H1 (cell line): ENCODE measurements at regions not wholly inside any gene's neighbourhood (a gene's known extent, or its start where the extent isn't known, plus 50 kb on each side); places are given as distances from the start of the nearest gene placed in this dataset.

Experiments
- CTCF ChIA-PET: fragments of 300-600 bp; sonication (Branson Sonifier 250); formaldehyde crosslinking; loops from one replicate; lab custom pipeline; 2021; ENCODE audit not compliant: partially characterized antibody; lab: Charles Lee
- POLR2A ChIA-PET: fragments of 300-600 bp; sonication (Branson Sonifier 250); formaldehyde crosslinking; loops from one replicate; lab custom pipeline; 2021; ENCODE audit warnings: inconsistent platforms; ENCODE audit not compliant: partially characterized antibody; lab: Charles Lee
- DNase-seq, 2 experiments: peaks; one replicate each; pipeline versions ENCODE4 v3.0.0 to v3.0.0-alpha.2; 2010 to 2022; ENCODE audit warnings: low spot score in 2 of 2, low read depth in 1 of 2, mixed read lengths in 1 of 2
- FAIRE-seq: peaks from 2 replicates; lab custom pipeline; 2011; peaks lifted over from hg19 to GRCh38; lab: Jason Lieb, UNC
- H2AFZ ChIP-seq: 2 replicates; pipeline ENCODE4 v1.8.1; 2012; ENCODE audit warnings: low read length, inconsistent platforms
- H2AK5ac ChIP-seq: 2 replicates; pipeline ENCODE4 v1.6.1; 2013; ENCODE audit warnings: low read depth, low read length
- H2BK120ac ChIP-seq: replicated peaks from 2 replicates; pipeline ENCODE3; 2013; ENCODE audit warnings: low read depth, low read length, inconsistent platforms
- H2BK12ac ChIP-seq: 2 replicates; pipeline ENCODE4 v1.6.1; 2013; ENCODE audit warnings: low read depth, low read length
- H2BK15ac ChIP-seq: 2 replicates; pipeline ENCODE4 v1.6.1; 2013; ENCODE audit warnings: low read length
- H2BK20ac ChIP-seq: 2 replicates; pipeline ENCODE4 v1.6.1; 2013; ENCODE audit warnings: low read length
- H2BK5ac ChIP-seq: 2 replicates; pipeline ENCODE4 v1.6.1; 2013; ENCODE audit warnings: low read depth, low read length
- H3K14ac ChIP-seq: 2 replicates; pipeline ENCODE4 v1.6.1; 2013; ENCODE audit warnings: inconsistent platforms; ENCODE audit not compliant: insufficient read length
- H3K18ac ChIP-seq: 2 replicates; pipeline ENCODE4 v1.6.1; 2013; ENCODE audit warnings: low read length; ENCODE audit errors: extremely low read depth
- H3K23ac ChIP-seq: 2 replicates; pipeline ENCODE4 v1.6.1; 2013; ENCODE audit warnings: inconsistent platforms; ENCODE audit not compliant: insufficient read length
- H3K23me2 ChIP-seq: 2 replicates; pipeline ENCODE4 v1.6.1; 2013; ENCODE audit warnings: low read depth, low read length
- H3K27ac ChIP-seq: 2 replicates; pipeline ENCODE4 v1.6.1; 2011; ENCODE audit warnings: low read depth, low read length, inconsistent platforms
- H3K27me3 ChIP-seq, 4 experiments: replicated peaks in 1 of 4; 1 replicate in 1 of 4; 2 replicates in 3 of 4; pipeline versions ENCODE4 v1.6.1 to v1.8.1; 2011 to 2013; ENCODE audit warnings: low read length in 3 of 4, mild to moderate bottlenecking in 3 of 4, inconsistent platforms in 2 of 4, mixed read lengths in 2 of 4, moderate library complexity in 1 of 4; ENCODE audit not compliant: control insufficient read depth in 3 of 4, insufficient read depth in 3 of 4; ENCODE audit errors: extremely low read depth in 1 of 4
- H3K36me3 ChIP-seq, 4 experiments: 2 replicates each; pipeline versions ENCODE4 v1.6.1 to v1.8.1; 2011 to 2013; ENCODE audit warnings: mild to moderate bottlenecking in 4 of 4, low read length in 3 of 4, moderate library complexity in 2 of 4, control low read depth in 1 of 4, inconsistent platforms in 1 of 4; ENCODE audit not compliant: insufficient read depth in 4 of 4, control insufficient read depth in 2 of 4
- H3K4ac ChIP-seq: replicated peaks from 2 replicates; pipeline ENCODE3; 2013; ENCODE audit warnings: low read length, low read depth, mixed read lengths, inconsistent platforms; ENCODE audit not compliant: insufficient read length
- H3K4me1 ChIP-seq, 4 experiments: replicated peaks in 1 of 4; 1 replicate in 1 of 4; 2 replicates in 3 of 4; pipeline versions ENCODE4 v1.6.1 to v1.8.1; 2011 to 2013; ENCODE audit warnings: low read length in 3 of 4, inconsistent platforms in 2 of 4, mixed read lengths in 1 of 4; ENCODE audit not compliant: insufficient read depth in 4 of 4, control insufficient read depth in 3 of 4
- H3K4me2 ChIP-seq, 2 experiments: 2 replicates each; pipeline versions ENCODE4 v1.6.1 to v1.8.1; 2011 to 2013; ENCODE audit warnings: low read depth in 2 of 2, low read length in 2 of 2, control low read depth in 1 of 2, inconsistent platforms in 1 of 2, mild to moderate bottlenecking in 1 of 2; ENCODE audit not compliant: insufficient read depth in 1 of 2
- H3K4me3 ChIP-seq, 4 experiments: fragments of 200-600, 300-600 bp in 1 of 4; sonication (generic), shearing (Covaris generic), sonication (Bioruptor Twin) in 1 of 4; 2 replicates each; pipeline versions ENCODE4 v1.5.1 to v1.8.1; 2011 to 2016; ENCODE audit warnings: low read length in 4 of 4, low read depth in 3 of 4, control low read depth in 2 of 4, inconsistent platforms in 2 of 4, mild to moderate bottlenecking in 2 of 4, mixed read lengths in 1 of 4, moderate library complexity in 1 of 4; ENCODE audit not compliant: insufficient read depth in 2 of 4; ENCODE audit errors: extremely low read depth in 1 of 4
- H3K56ac ChIP-seq: replicated peaks from 2 replicates; pipeline ENCODE3; 2013; ENCODE audit warnings: low read depth, mild to moderate bottlenecking, mixed read lengths, low read length, inconsistent platforms; ENCODE audit not compliant: insufficient read length
- H3K79me1 ChIP-seq: 2 replicates; pipeline ENCODE4 v1.6.1; 2013; ENCODE audit warnings: low read depth, low read length, control low read depth
- H3K79me2 ChIP-seq, 2 experiments: 2 replicates each; pipeline versions ENCODE4 v1.6.1 to v1.8.1; 2012 to 2013; ENCODE audit warnings: low read length in 2 of 2, mild to moderate bottlenecking in 2 of 2, inconsistent platforms in 1 of 2; ENCODE audit not compliant: insufficient read depth in 2 of 2, control insufficient read depth in 1 of 2
- H3K9ac ChIP-seq, 4 experiments: replicated peaks in 1 of 4; 1 replicate in 1 of 4; 2 replicates in 3 of 4; pipeline versions ENCODE4 v1.6.1 to v1.8.1; 2011 to 2013; ENCODE audit warnings: low read depth in 3 of 4, low read length in 3 of 4, control low read depth in 2 of 4, mild to moderate bottlenecking in 2 of 4, moderate library complexity in 2 of 4, inconsistent platforms in 1 of 4; ENCODE audit errors: extremely low read depth in 1 of 4
- H3K9me3 ChIP-seq, 2 experiments: 2 replicates each; pipeline versions ENCODE4 v1.6.1 to v1.8.1; 2012 to 2013; ENCODE audit warnings: mild to moderate bottlenecking in 2 of 2, moderate library complexity in 2 of 2, control low read depth in 1 of 2, inconsistent platforms in 1 of 2, low read depth in 1 of 2, low read length in 1 of 2, mixed read lengths in 1 of 2; ENCODE audit not compliant: insufficient read depth in 2 of 2
- H4K20me1 ChIP-seq, 2 experiments: replicated peaks in 1 of 2; 2 replicates each; pipeline versions ENCODE3 to v1.8.1; 2011 to 2013; ENCODE audit warnings: inconsistent platforms in 2 of 2, low read length in 2 of 2, mild to moderate bottlenecking in 1 of 2; ENCODE audit not compliant: insufficient read depth in 2 of 2, control insufficient read depth in 1 of 2
- H4K5ac ChIP-seq: 2 replicates; pipeline ENCODE4 v1.6.1; 2013; ENCODE audit warnings: low read length, low read depth, mixed read lengths, inconsistent platforms; ENCODE audit not compliant: insufficient read length
- H4K8ac ChIP-seq: 2 replicates; pipeline ENCODE4 v1.8.0; 2013; ENCODE audit warnings: mild to moderate bottlenecking, moderate library complexity, low read length, inconsistent platforms; ENCODE audit not compliant: insufficient read depth; ENCODE audit errors: extremely low read depth
- H4K91ac ChIP-seq: replicated peaks from 2 replicates; pipeline ENCODE3; 2013; ENCODE audit warnings: low read length, mixed read lengths, inconsistent platforms; ENCODE audit not compliant: insufficient read length
- CBX5 ChIP-seq: fragments of 300-800, 300-1000 bp; sonication (generic); IDR thresholded peaks from 2 replicates; pipeline ENCODE4 v1.7.1; 2016; ENCODE audit warnings: antibody characterized with exemption, low read length, low read depth
- CBX8 ChIP-seq: fragments of 300-800, 300-1000 bp; sonication (generic); IDR thresholded peaks from 2 replicates; pipeline ENCODE4 v1.7.1; 2016; ENCODE audit warnings: low read depth, low read length, borderline replicate concordance
- E2F6 ChIP-seq: IDR thresholded peaks from 2 replicates; pipeline ENCODE4 v1.6.1; 2012; ENCODE audit warnings: inconsistent platforms
- POLR2AphosphoS5 ChIP-seq: IDR thresholded peaks from 2 replicates; pipeline ENCODE4 v1.6.1; 2011; ENCODE audit warnings: low read depth, low read length
- RXRA ChIP-seq: IDR thresholded peaks from 2 replicates; pipeline ENCODE4 v1.6.1; 2011; ENCODE audit warnings: low read depth, mild to moderate bottlenecking, low read length, moderate library complexity; ENCODE audit not compliant: insufficient read depth
- SP2 ChIP-seq: IDR thresholded peaks from 2 replicates; pipeline ENCODE4 v1.6.1; 2012; ENCODE audit warnings: mild to moderate bottlenecking, low read length, inconsistent platforms
- TEAD4 ChIP-seq: IDR thresholded peaks from 2 replicates; pipeline ENCODE4 v1.6.1; 2012; ENCODE audit warnings: low read depth, low read length, inconsistent platforms, mixed read lengths
- WGBS, 2 experiments: shearing (Covaris generic) in 1 of 2; methylation state at CpG; one replicate each; pipeline versions ENCODE4 v1.1.6 to v1.1.7; 2013 to 2015; ENCODE audit warnings: low lambda C conversion rate in 2 of 2, mixed read lengths in 2 of 2, inconsistent platforms in 1 of 2, low coverage in 1 of 2, missing lambda C conversion rate in 1 of 2; ENCODE audit not compliant: insufficient replicate concordance in 2 of 2, insufficient coverage in 1 of 2, insufficient read length in 1 of 2; ENCODE audit errors: extremely low coverage in 1 of 2, missing lambda C conversion rate in 1 of 2; 5-methylcytosine and 5-hydroxymethylcytosine counted together

GRCh38 chr10:37713642-37714041 lies 143.8 kb downstream of the ZNF248 start:
- H4K91ac ChIP-seq = no peak overlapping the region
- H2BK5ac ChIP-seq = no peak overlapping the region
- no peak overlapping the region for H4K5ac ChIP-seq
- no peaks in the 10 kb centered on the region for H4K20me1 ChIP-seq
- H2AFZ ChIP-seq = no peak overlapping the region
- peaks cover 49 to 73% of the 10 kb centered on the region in 2 experiments for H3K9me3 ChIP-seq
- H3K23me2 ChIP-seq = no peaks in the 10 kb centered on the region
- H2BK12ac ChIP-seq = no peak overlapping the region
- H3K27me3 ChIP-seq = no peaks in the 10 kb centered on the region
- TF ChIP-seq CBX5 (no peak), SP2 (no peak), E2F6 (no peak), RXRA (no peak), POLR2AphosphoS5 (no peak), TEAD4 (no peak), CBX8 (no peak)
- H2BK120ac ChIP-seq = no peak overlapping the region
- H3K14ac ChIP-seq = no peak overlapping the region
- no peak overlapping the region for H3K56ac ChIP-seq
- H4K8ac ChIP-seq = no peak overlapping the region
- DNase-seq (no peak), FAIRE-seq (no peak)
- no peaks in the 10 kb centered on the region for H3K79me2 ChIP-seq
- no peak overlapping the region for H3K18ac ChIP-seq
- CTCF ChIA-PET = no interaction called here
- H3K4me1 ChIP-seq = no peaks in the 10 kb centered on the region
- no peaks in the 10 kb centered on the region for H3K36me3 ChIP-seq
- no peak overlapping the region for H3K4ac ChIP-seq
- H3K27ac ChIP-seq = no peak overlapping the region
- no peak overlapping the region for H2BK15ac ChIP-seq
- H2BK20ac ChIP-seq = no peak overlapping the region
- 84% methylated on average over 3 of the region's 3 CpGs; no CpG with 5 or more reads in 1 of the 2 experiments for WGBS, 2 experiments
- no peak overlapping the region for H3K9ac ChIP-seq
- H2AK5ac ChIP-seq = no peak overlapping the region
- H3K4me2 ChIP-seq = no peak overlapping the region
- no peak overlapping the region for H3K23ac ChIP-seq
- no peaks in the 10 kb centered on the region for H3K79me1 ChIP-seq
- POLR2A ChIA-PET = no interaction called here
- no peak overlapping the region for H3K4me3 ChIP-seq
